Endothelial cell of umbilical vein (primary cell): ENCODE measurements at regions not wholly inside any gene's neighbourhood (a gene's known extent, or its start where the extent isn't known, plus 50 kb on each side); places are given as distances from the start of the nearest gene placed in this dataset.

Experiments
- BruUV-seq: library from RNA; stranded (reverse); fragments of 400-500 nt; replicated peaks from 2 replicates; lab custom pipeline; 2021; lab: Mats Ljungman, UMichigan
- CTCF ChIA-PET: fragments of 300-600, 350-600 bp; sonication (Branson Sonifier 250); formaldehyde crosslinking; loops from one replicate; lab custom pipeline; 2021; ENCODE audit warnings: antibody characterized with exemption, inconsistent platforms; lab: Charles Lee
- POLR2A ChIA-PET: fragments of 300-600, 350-600 bp; sonication (Branson Sonifier 250); formaldehyde crosslinking; loops from one replicate; lab custom pipeline; 2021; ENCODE audit warnings: antibody characterized with exemption, inconsistent platforms; lab: Charles Lee
- DNase-seq: peaks from one replicate; pipeline ENCODE4 v3.0.0-alpha.2; 2011; ENCODE audit warnings: low read depth, low spot score
- FAIRE-seq: peaks from 2 replicates; lab custom pipeline; 2011; peaks lifted over from hg19 to GRCh38; lab: Jason Lieb, UNC
- H2AFZ ChIP-seq: 2 replicates; pipeline ENCODE4 v1.6.0; 2012; ENCODE audit warnings: low read depth, low read length, control low read depth, inconsistent platforms
- H3K27ac ChIP-seq: 2 replicates; pipeline ENCODE4 v1.5.1; 2011; ENCODE audit warnings: low read depth, mild to moderate bottlenecking, control low read depth, low read length, moderate library complexity; ENCODE audit not compliant: insufficient read depth
- H3K27me3 ChIP-seq, 2 experiments: 2 replicates each; pipeline versions ENCODE4 v1.6.0 to v1.6.1; 2011; ENCODE audit warnings: low read length in 2 of 2, mixed read lengths in 1 of 2; ENCODE audit not compliant: control insufficient read depth in 2 of 2, insufficient read depth in 2 of 2
- H3K36me3 ChIP-seq, 2 experiments: 2 replicates in 1 of 2; 3 replicates in 1 of 2; pipeline ENCODE4 v1.5.1; 2011; ENCODE audit warnings: low read length in 2 of 2, mild to moderate bottlenecking in 1 of 2, moderate library complexity in 1 of 2; ENCODE audit not compliant: control insufficient read depth in 2 of 2, insufficient read depth in 2 of 2; ENCODE audit errors: extremely low read depth in 1 of 2
- H3K4me1 ChIP-seq: 3 replicates; pipeline ENCODE4 v1.5.1; 2011; ENCODE audit warnings: mild to moderate bottlenecking, low read length; ENCODE audit not compliant: control insufficient read depth, insufficient read depth; ENCODE audit errors: extremely low read depth
- H3K4me2 ChIP-seq: 2 replicates; pipeline ENCODE4 v1.6.1; 2011; ENCODE audit warnings: low read length, control low read depth, mixed read lengths; ENCODE audit not compliant: insufficient read depth
- H3K4me3 ChIP-seq, 3 experiments: fragments of 200-600 bp in 1 of 3; sonication (generic), shearing (Covaris generic) in 1 of 3; replicated peaks in 1 of 3; 2 replicates each; pipeline ENCODE4 v1.5.1; 2011 to 2016; ENCODE audit warnings: control low read depth in 3 of 3, low read length in 3 of 3, mild to moderate bottlenecking in 2 of 3, inconsistent platforms in 1 of 3, low read depth in 1 of 3, moderate library complexity in 1 of 3; ENCODE audit not compliant: insufficient read depth in 1 of 3
- H3K79me2 ChIP-seq: 2 replicates; pipeline ENCODE4 v1.6.0; 2012; ENCODE audit warnings: low read length, inconsistent platforms; ENCODE audit not compliant: control insufficient read depth, insufficient read depth
- H3K9ac ChIP-seq: replicated peaks from 2 replicates; pipeline ENCODE3; 2011; ENCODE audit warnings: low read length, control low read depth; ENCODE audit not compliant: insufficient read depth; ENCODE audit errors: extremely low read depth
- H3K9me1 ChIP-seq: replicated peaks from 3 replicates; pipeline ENCODE4 v1.6.0; 2011; ENCODE audit warnings: mild to moderate bottlenecking, low read length; ENCODE audit not compliant: control insufficient read depth, insufficient read depth; ENCODE audit errors: extremely low read depth
- H3K9me3 ChIP-seq: replicated peaks from 2 replicates; pipeline ENCODE4 v1.5.1; 2012; ENCODE audit warnings: low read length, inconsistent platforms; ENCODE audit not compliant: control insufficient read depth, insufficient read depth
- H4K20me1 ChIP-seq: replicated peaks from 2 replicates; pipeline ENCODE3; 2011; ENCODE audit warnings: mild to moderate bottlenecking, low read length; ENCODE audit not compliant: control insufficient read depth, insufficient read depth; ENCODE audit errors: extremely low read depth
- EZH2 ChIP-seq: IDR thresholded peaks from 2 replicates; pipeline ENCODE4 v1.6.1; 2012; ENCODE audit warnings: borderline replicate concordance, low read depth, mild to moderate bottlenecking, moderate library complexity, low read length, inconsistent platforms; ENCODE audit not compliant: severe bottlenecking
- FOS ChIP-seq: IDR thresholded peaks from 2 replicates; pipeline ENCODE4 v1.6.1; 2011; ENCODE audit warnings: mild to moderate bottlenecking, low read length, moderate library complexity, borderline replicate concordance; ENCODE audit not compliant: insufficient read depth
- GATA2 ChIP-seq: IDR thresholded peaks from 2 replicates; pipeline ENCODE4 v1.7.0; 2011; ENCODE audit warnings: low read depth, mild to moderate bottlenecking, moderate library complexity, mixed read lengths, low read length; ENCODE audit not compliant: insufficient read length, insufficient read depth
- JUN ChIP-seq: IDR thresholded peaks from 2 replicates; pipeline ENCODE4 v1.6.1; 2011; ENCODE audit warnings: borderline replicate concordance, low read depth; ENCODE audit not compliant: insufficient read length, insufficient read depth
- MAX ChIP-seq: IDR thresholded peaks from 2 replicates; pipeline ENCODE4 v1.6.1; 2011; ENCODE audit not compliant: insufficient read depth, insufficient read length
- MYC ChIP-seq: IDR thresholded peaks from one replicate; pipeline ENCODE4 v1.6.1; 2011; ENCODE audit warnings: mild to moderate bottlenecking, low read depth, low read length
- POLR2A ChIP-seq: IDR thresholded peaks from 2 replicates; pipeline ENCODE4 v1.6.1; 2012; ENCODE audit warnings: low read depth, mild to moderate bottlenecking, control low read depth, low read length
- POLR2AphosphoS5 ChIP-seq: IDR thresholded peaks from 2 replicates; pipeline ENCODE4 v1.6.1; 2012; ENCODE audit warnings: low read depth, mild to moderate bottlenecking, control low read depth, low read length, moderate library complexity; ENCODE audit not compliant: insufficient read depth
- dilution Hi-C: fragments of 300-500 bp; cut with MboI; formaldehyde crosslinking; loops from one replicate; pipeline ENCODE4 v1.15.0; 2019; ENCODE audit warnings: low sequenced_read_pairs; ENCODE audit not compliant: extremely low pct_ligation_motif_present
- intact Hi-C: fragments of 100-400 bp; cut with micrococcal nuclease; formaldehyde crosslinking; loops from one replicate; pipeline ENCODE4 v1.10.0; 2022

GRCh38 chr7:46577394-46577793 lies 656.3 kb upstream of the IGFBP3 start:
- no peak for FAIRE-seq
- no peak overlapping the region for H3K4me3 ChIP-seq
- no peaks in the 10 kb centered on the region for H3K9me1 ChIP-seq
- H3K27me3 ChIP-seq = no peaks in the 10 kb centered on the region
- H3K9me3 ChIP-seq = no peaks in the 10 kb centered on the region
- H3K4me1 ChIP-seq = peaks cover 27% of the 10 kb centered on the region
- POLR2A ChIA-PET = no interaction called here
- BruUV-seq = TSS peak; percentile 97
- dilution Hi-C loops (no loop called here), intact Hi-C loops (loop anchor here (1.0 to 10.0 kb wide), 5 partner anchors 33 to 655 kb away; partner anchors contain the start of gene IGFBP3)
- CTCF ChIA-PET = interaction anchor here (0.8 to 1.6 kb wide), 10 partner anchors 9 to 677 kb away, joined by 3 to 8 read pairs (median 4); no protein-coding TSS in a partner anchor
- peak overlapping the region; percentile 27 for H3K4me2 ChIP-seq
- no peaks in the 10 kb centered on the region for H3K36me3 ChIP-seq
- DNase-seq = no peak
- H4K20me1 ChIP-seq = no peaks in the 10 kb centered on the region
- H3K9ac ChIP-seq = peak overlapping the region; percentile 5
- no peaks in the 10 kb centered on the region for H3K79me2 ChIP-seq
- no peak for TF ChIP-seq JUN
- TF ChIP-seq POLR2A = no peak
- TF ChIP-seq POLR2AphosphoS5 = no peak
- TF ChIP-seq EZH2 = no peak
- no peak for TF ChIP-seq GATA2
- no peak overlapping the region for H2AFZ ChIP-seq
- H3K27ac ChIP-seq = peak overlapping the region; percentile 55

- H3K27me3 ChIP-seq = no peaks in the 10 kb centered on the region
- H2AFZ ChIP-seq = no peak overlapping the region
- no peaks in the 10 kb centered on the region for H4K20me1 ChIP-seq
- H3K27ac ChIP-seq = peak overlapping the region; percentile 55
- ChIA-PET POLR2A (no interaction called here), CTCF (interaction anchor here (0.6 to 1.6 kb wide), 11 partner anchors 9 to 677 kb away, joined by 3 to 8 read pairs (median 4); no protein-coding TSS in a partner anchor)
- peaks cover 23% of the 10 kb centered on the region for H3K4me1 ChIP-seq
- no TSS peak for BruUV-seq
- peak; percentile 88 for DNase-seq
- TF ChIP-seq POLR2A (peak; percentile 40), FOS (peak; percentile 83), GATA2 (peak; percentile 92), MAX (no peak), JUN (peak; percentile 70), MYC (no peak), POLR2AphosphoS5 (peak; percentile 66)
- no peaks in the 10 kb centered on the region for H3K9me3 ChIP-seq
- peak overlapping the region; percentile 27 for H3K4me2 ChIP-seq
- no peaks in the 10 kb centered on the region for H3K36me3 ChIP-seq
- peak overlapping the region; percentile 5 for H3K9ac ChIP-seq
- dilution Hi-C loops = no loop called here
- H3K4me3 ChIP-seq = no peak overlapping the region
- FAIRE-seq = peak; percentile 95
- intact Hi-C loops = loop anchor here (1.0 to 10.0 kb wide), 5 partner anchors 33 to 655 kb away; partner anchors contain the start of gene IGFBP3
- H3K9me1 ChIP-seq = no peaks in the 10 kb centered on the region
- no peaks in the 10 kb centered on the region for H3K79me2 ChIP-seq
Measured at GRCh38 chr7:46576950-46577349, 655.9 kb upstream of the IGFBP3 start.
